Lower lobe of right lung (tissue), 2 donors: ENCODE measurements at regions not wholly inside any gene's neighbourhood (a gene's known extent, or its start where the extent isn't known, plus 50 kb on each side); places are given as distances from the start of the nearest gene placed in this dataset.

Experiments
- ATAC-seq, 2 donors: fragments of 200-7000 bp; cut with Tn5 transposase; one replicate each; pipeline ENCODE4 v1.9.1; 2020 to 2022; ENCODE audit warnings: mild to moderate bottlenecking in 2 of 2, moderate library complexity in 2 of 2
- DNase-seq: peaks from one replicate; pipeline ENCODE4 v3.0.0-alpha.2; 2020
- H3K27ac ChIP-seq: fragments of 200-600 bp; one replicate; pipeline ENCODE4 v1.8.0; 2022
- H3K27me3 ChIP-seq: fragments of 200-600 bp; one replicate; pipeline ENCODE4 v1.8.0; 2022; ENCODE audit warnings: low read depth
- H3K36me3 ChIP-seq: fragments of 200-600 bp; one replicate; pipeline ENCODE4 v1.8.0; 2022; ENCODE audit warnings: mild to moderate bottlenecking
- H3K4me1 ChIP-seq: fragments of 200-600 bp; one replicate; pipeline ENCODE4 v1.8.0; 2022
- H3K4me3 ChIP-seq: fragments of 200-600 bp; one replicate; pipeline ENCODE4 v1.8.0; 2022; ENCODE audit warnings: mild to moderate bottlenecking
- H3K9me3 ChIP-seq: fragments of 200-600 bp; one replicate; pipeline ENCODE4 v1.8.0; 2022
- intact Hi-C: fragments of 100-400 bp; cut with DNase I; formaldehyde crosslinking; loops from one replicate; pipeline ENCODE4 v1.11.0; 2022
- TF ChIP-seq, protein P1 (sequence below): fragments of 200-600 bp; IDR thresholded peaks from one replicate; pipeline ENCODE4 v1.8.0; 2022; ENCODE audit warnings: antibody characterized with exemption, mild to moderate bottlenecking
- donor health status: DM: no; HTN: yes; CAD: no; lungs with severe emphysema.

DNA sequence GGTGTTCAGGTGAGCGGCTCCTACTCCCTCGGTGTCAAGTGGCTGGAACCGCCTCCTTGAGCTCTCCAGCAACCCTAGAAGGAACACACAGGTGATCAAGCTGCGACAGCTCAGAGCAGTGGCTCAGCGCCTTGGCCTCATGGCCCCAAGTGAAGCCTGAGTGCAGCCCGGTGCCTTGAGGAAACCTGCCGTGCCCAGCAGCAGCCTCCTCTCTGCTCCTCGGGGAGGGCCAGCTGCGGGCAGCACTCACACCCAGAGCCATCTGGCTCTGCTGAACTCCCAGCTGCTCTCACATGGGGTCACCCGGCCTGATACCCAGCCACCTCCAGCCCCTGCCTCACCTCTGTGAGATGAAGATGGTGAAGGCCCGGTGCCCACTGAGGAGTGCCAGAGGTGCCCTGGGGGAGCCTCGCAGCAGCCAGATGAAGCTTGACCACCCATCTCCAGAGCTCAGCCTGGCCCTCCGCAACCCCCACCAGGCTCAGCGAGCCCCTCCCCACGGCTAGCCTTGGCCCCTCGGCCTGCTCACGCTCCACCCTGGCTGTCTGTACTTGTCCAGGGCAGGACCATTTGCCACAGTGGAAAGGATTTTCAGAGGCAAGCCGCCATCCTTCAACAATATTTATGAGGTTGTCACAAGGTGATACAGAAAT lies 70.6 kb upstream of the RAB6C start:
- no peak for DNase-seq
- Histone ChIP-seq H3K27ac (no peak overlapping the region), H3K27me3 (no peaks in the 10 kb centered on the region), H3K4me1 (no peaks in the 10 kb centered on the region), H3K36me3 (no peaks in the 10 kb centered on the region), H3K9me3 (no peaks in the 10 kb centered on the region), H3K4me3 (no peak overlapping the region)
- TF ChIP-seq, protein P1, sequence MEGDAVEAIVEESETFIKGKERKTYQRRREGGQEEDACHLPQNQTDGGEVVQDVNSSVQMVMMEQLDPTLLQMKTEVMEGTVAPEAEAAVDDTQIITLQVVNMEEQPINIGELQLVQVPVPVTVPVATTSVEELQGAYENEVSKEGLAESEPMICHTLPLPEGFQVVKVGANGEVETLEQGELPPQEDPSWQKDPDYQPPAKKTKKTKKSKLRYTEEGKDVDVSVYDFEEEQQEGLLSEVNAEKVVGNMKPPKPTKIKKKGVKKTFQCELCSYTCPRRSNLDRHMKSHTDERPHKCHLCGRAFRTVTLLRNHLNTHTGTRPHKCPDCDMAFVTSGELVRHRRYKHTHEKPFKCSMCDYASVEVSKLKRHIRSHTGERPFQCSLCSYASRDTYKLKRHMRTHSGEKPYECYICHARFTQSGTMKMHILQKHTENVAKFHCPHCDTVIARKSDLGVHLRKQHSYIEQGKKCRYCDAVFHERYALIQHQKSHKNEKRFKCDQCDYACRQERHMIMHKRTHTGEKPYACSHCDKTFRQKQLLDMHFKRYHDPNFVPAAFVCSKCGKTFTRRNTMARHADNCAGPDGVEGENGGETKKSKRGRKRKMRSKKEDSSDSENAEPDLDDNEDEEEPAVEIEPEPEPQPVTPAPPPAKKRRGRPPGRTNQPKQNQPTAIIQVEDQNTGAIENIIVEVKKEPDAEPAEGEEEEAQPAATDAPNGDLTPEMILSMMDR, result no peak
- intact Hi-C loops, result no loop called here
- ATAC-seq, result no peak

DNA sequence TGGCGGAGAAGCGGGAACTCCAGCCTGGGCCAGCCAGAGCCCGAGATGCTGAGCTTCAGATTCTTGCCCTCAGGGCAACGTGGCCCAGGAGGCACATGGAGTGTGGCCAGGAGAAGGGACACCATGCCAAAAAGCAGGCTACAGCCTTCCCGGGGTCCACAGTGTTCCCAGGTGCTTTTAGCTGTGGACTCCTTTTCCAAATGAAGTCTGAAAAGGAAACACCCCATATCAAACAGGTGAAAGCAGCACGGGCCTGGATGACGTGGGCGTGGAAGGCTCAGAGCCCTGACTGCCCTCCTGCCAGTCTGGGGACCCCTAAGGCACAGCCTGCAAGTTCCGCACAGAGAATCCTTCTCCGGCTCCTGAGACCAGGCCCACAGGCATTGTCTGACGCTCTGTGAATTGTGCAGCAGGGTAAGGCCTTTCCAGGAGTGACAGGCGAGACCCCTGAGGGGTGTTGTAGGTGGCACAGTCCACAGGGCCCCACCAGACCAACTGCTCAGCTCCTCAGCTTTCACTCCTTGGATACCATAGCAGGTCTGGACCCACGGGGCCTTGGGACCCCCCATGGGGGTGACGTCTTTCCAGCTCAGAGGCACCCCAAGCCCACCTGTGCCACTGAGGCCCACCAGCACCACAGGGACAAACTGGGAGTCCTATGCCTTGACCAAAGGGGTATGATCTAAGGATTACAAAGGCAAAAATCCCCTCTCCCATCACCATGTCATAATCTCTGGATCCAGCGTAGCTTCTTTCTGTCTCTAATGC lies 69.6 kb upstream of the RAB6C start:
- H3K27ac ChIP-seq, result no peak overlapping the region
- intact Hi-C loops, result no loop called here
- no peaks in the 10 kb centered on the region for H3K4me1 ChIP-seq
- H3K4me3 ChIP-seq, result no peak overlapping the region
- H3K36me3 ChIP-seq, result no peaks in the 10 kb centered on the region
- H3K9me3 ChIP-seq, result no peaks in the 10 kb centered on the region
- DNase-seq, result no peak
- TF ChIP-seq, protein P1, result no peak
- no peaks in the 10 kb centered on the region for H3K27me3 ChIP-seq
- no peak for ATAC-seq

DNA sequence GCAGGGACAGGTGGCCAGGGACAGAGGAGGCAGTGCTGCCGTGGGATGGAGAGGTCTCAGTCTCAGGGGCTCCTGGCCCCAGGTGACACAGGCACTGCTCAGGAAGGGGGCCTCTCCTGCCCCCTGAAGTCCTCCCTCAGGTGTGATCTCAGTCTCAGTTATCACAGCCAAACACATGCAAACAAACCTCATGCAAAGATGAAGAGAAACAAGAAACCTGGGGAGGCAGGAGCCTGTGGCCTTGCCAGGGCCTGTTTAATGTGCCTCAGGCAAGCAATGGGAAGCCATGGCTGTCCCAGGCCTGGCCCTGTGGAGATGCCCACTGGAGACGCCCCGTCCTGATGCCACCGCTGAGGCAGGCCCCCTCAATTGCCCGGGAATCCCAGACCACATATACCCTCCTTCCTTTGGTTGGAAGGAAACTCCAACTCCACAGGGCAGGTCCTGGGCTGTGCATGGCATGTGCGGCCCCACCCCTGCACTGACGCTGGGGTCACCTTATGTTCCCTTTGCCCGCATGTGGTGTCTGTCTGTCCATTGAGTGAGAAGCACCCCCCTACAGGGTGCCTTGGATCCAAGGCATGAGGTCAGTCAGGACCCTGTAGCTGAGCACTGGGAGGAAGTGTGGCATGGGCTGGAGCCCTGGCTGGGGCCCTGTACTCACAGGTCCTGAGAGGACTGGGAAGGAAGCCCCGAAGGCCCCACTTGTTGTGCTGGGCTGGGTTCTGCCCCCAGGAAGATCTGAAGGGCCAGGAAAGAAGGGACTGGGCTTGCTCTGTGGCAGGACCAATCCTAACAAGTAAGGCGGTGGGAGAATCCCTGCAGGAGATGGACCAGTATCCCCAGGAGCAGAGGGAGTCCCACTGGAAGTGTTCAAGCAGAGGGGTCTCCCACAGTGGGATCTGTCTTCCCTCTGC lies 68.8 kb upstream of the RAB6C start:
- intact Hi-C loops, result no loop called here
- TF ChIP-seq, protein P1, result no peak
- Histone ChIP-seq H3K4me3 (no peak overlapping the region), H3K4me1 (no peaks in the 10 kb centered on the region), H3K36me3 (no peaks in the 10 kb centered on the region), H3K27me3 (no peaks in the 10 kb centered on the region), H3K9me3 (no peaks in the 10 kb centered on the region), H3K27ac (no peak overlapping the region)
- DNase-seq, result no peak
- no peak for ATAC-seq

DNA sequence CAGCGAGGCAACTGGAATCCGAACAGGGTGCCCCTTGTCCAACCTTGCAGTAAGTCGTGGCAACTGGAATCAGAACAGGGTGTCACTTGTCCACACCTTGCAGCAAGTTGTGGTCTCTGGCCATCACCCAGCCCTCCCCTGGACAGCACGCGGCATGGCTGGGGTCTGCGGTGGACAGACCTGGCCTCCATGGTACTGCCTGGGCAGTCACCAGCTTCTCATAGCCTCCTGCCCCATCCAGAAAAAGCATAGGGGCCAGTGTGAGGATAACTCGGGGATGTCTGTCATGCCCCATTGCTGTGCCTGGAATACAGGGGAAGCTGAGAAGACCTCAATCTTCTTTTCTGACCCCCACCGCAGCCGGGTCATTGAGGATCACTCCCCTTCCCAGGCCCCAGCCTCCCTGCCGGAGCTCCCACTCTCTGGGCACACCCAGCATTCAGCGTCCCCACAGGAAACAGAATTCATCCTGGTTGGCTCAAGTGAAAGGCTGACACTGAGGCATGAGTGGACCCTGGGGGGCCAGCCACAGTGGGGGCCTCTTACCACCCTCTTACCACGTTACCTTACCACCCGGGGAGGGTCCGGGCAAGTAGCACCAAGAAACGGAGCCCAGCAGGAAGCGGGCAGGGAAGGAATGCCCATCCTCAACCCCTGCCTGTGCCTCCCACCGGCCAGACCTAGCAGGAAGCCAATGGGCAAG lies 68.0 kb upstream of the RAB6C start:
- no peaks in the 10 kb centered on the region for H3K4me1 ChIP-seq
- no peaks in the 10 kb centered on the region for H3K36me3 ChIP-seq
- H3K27me3 ChIP-seq, result no peaks in the 10 kb centered on the region
- no peak overlapping the region for H3K27ac ChIP-seq
- H3K9me3 ChIP-seq, result no peaks in the 10 kb centered on the region
- TF ChIP-seq, protein P1, result no peak
- DNase-seq, result no peak
- intact Hi-C loops, result no loop called here
- no peak for ATAC-seq
- no peak overlapping the region for H3K4me3 ChIP-seq
